ENCODE measurements at regions not wholly inside any gene's neighbourhood (a gene's known extent, or its start where the extent isn't known, plus 50 kb on each side); places are given as distances from the start of the nearest gene placed in this dataset.
"Not testable (repeated sequence)": the region's sequence is repeated elsewhere in the genome, so short reads cannot be mapped to it uniquely, and the experiment has no call there.

- DNase-seq, result no peak
These were observed 419.5 kb downstream of the TMEM121 start for GRCh38 chr14:105945896-105946295.

DNA sequence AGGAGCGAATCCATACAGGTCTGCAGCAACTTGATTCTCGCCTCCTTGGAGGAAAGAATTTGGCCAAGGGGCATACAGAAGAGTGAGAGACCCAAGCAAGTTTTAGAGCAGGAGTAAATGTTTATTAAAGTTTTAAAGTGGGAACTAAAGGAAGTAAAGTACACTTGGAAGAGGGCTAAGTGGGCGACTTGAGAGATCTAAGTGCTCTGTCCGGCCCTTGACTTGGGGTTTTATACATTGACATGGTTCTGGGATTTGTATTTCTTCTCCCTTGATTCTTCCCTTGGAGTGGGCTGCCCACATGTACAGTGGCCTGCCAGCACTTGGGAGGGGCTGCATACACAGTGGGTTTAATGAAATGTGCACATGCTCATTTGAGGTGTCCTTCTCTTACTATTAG lies 421.2 kb downstream of the TMEM121 start:
- no peak for DNase-seq

DNA sequence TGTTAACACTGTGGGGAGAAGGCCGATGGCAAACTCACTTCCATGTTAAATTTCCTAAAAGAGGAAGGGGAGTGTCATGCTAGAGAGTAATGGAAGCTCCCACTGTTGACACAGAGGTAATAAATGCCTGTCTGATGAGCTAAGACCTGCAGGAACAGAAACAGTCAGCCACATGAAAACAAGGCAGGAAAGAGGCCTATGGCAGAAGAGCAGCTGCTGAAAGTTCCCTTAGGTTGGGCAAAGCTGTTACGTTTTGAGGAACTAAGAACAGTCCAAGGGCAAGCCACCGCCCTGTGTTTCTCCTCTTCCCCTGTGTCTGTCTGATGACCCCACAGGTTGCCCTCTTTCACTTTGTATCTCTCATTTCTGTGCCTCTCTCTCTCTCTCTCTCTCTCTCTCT lies 422.6 kb downstream of the TMEM121 start:
- DNase-seq, result not testable (repeated sequence)

GRCh38 chr14:105950364-105950892 lies 424.0 kb downstream of the TMEM121 start:
- not testable (repeated sequence) for DNase-seq

GRCh38 chr14:105951399-105951798 lies 425.0 kb downstream of the TMEM121 start:
- no peak for DNase-seq

DNA sequence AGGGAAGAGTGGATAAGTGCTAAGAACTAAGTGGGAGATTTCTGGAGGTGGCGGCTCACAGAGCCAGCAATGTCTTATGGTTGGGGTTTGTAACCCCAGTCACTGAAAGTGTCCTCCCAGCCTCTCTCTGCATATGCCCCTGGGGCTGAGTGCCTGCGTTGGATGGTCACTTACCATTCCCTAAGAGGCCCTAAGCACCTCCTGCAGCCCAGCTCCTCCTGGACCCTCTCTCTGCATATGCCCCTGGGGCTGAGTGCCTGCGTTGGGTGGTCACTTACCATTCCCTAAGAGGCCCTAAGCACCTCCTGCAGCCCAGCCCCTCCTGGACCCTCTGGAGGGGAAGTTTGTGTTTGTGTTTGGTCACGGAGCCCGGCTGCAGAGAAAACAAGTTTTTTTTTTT lies 425.8 kb downstream of the TMEM121 start:
- no peak for DNase-seq

- DNase-seq, result no peak
These were observed 426.4 kb downstream of the TMEM121 start for GRCh38 chr14:105952826-105953225.

GRCh38 chr14:105961625-105962024 lies 435.2 kb downstream of the TMEM121 start:
- not testable (repeated sequence) for DNase-seq

DNA sequence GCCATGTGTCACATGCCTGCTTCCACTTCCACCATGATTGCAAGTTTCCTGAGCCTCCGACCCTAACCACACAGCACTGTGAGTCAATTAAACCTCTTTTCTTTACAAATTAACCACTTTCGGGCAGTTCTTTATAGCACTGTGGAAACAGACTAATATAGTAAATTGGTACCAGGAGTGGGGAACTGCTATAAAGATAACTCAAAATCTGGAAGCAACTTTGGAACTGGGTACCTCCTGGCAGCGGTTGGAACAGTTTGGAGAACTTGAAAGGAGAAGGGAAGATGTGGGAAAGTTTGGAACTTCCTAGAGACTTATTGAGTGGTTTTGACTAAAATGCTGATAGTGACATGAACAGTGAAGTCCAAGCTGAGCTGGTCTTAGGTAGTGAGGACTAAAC lies 436.1 kb downstream of the TMEM121 start:
- DNase-seq, result no peak

DNA sequence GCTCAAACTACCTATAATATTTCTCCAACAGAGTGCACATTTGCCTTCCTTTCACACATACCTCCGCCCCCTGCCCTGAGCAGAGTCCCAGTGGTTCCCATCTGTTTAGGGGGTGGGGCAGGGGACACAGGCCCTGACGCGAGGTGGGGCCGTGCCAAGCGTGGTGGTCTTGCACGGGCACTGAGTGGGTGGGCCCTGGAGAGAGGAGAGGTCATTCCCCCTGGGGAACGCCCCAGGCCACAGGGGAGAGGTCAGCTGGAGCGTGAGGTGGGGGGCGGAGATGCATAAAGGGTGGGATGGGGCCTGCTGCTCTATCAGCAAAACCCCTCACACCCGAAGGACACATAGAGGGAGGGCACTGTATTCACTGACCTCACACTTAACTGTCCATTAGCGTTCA lies 441.9 kb downstream of the TMEM121 start:
- no peak for DNase-seq

- DNase-seq, result not testable (repeated sequence)
These were observed 442.6 kb downstream of the TMEM121 start for GRCh38 chr14:105969026-105969425.

DNA sequence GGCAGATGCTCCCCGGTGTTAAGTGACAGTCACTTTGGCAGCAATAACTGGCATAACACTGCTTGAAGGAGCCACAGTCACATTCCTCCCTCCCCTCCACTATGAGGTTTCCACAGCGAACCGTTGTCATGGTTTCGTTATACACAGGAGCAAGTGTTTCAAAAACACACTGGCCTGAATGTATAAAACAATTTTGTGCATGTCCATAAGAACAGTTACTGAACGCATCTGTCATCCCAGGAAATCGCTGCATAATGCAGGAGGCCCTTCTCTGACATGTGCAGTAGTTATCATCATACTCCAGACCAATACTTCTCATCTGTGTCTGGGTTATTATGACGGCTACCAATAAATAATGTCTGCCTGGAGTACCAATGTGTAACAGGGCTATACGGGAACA lies 444.4 kb downstream of the TMEM121 start:
- not testable (repeated sequence) for DNase-seq

- no peak for DNase-seq
These were observed 445.5 kb downstream of the TMEM121 start for GRCh38 chr14:105971593-105972500.

GRCh38 chr14:105974902-105975301 lies 448.5 kb downstream of the TMEM121 start:
- DNase-seq, result no peak

DNA sequence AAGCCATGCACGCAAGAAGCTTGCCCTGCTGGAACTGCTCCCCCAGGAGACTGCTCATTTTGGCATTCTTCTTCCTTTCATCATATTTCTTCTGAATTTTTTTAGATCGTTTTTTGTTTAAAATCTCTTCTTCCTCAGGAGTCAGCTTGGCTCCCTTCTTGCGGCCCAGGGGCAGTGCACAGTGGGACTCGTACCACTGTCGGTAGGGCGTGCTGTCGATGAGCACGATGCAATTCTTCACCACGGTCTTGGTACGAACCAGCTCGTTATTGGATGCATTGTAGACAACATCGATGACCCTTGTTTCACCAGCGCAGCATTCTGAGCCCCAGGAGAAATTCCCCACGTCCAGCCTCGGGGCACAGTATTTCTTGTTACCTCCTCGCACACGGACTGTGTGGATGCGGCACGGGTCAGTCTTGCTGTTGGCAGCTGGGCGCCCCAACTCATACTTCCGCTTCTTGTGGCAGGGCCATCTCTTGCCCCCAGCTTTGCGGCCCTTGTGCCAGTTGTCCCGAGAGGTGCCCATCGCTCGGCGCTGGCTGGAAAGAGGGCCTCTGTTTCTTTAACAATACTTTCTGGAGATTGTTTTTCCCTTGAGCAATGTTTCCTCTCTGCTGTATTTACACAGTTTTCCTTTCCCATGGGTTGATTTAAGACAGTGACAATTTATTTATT lies 452.4 kb downstream of the TMEM121 start:
- DNase-seq, result no peak

DNA sequence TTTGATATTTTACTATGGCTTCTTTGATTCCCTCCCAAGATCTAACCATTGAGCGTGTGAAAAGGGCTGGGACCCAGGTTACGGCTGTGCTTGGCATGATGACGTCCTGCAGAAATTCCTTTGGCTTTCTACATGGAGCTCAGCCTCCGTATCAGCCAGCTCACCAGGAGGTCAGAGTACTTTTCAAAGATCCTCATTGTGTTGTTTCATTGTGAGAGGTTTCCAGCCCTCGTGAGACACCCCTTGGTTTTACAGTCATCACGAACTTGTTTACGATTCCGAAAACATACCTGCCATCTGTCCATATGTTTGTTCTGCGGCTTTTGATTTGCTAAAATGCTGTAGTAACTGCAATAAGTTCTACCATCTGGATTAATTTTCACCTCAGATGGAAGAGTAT lies 453.1 kb downstream of the TMEM121 start:
- DNase-seq, result no peak

GRCh38 chr14:105980224-105980623 lies 453.8 kb downstream of the TMEM121 start:
- no peak for DNase-seq

DNA sequence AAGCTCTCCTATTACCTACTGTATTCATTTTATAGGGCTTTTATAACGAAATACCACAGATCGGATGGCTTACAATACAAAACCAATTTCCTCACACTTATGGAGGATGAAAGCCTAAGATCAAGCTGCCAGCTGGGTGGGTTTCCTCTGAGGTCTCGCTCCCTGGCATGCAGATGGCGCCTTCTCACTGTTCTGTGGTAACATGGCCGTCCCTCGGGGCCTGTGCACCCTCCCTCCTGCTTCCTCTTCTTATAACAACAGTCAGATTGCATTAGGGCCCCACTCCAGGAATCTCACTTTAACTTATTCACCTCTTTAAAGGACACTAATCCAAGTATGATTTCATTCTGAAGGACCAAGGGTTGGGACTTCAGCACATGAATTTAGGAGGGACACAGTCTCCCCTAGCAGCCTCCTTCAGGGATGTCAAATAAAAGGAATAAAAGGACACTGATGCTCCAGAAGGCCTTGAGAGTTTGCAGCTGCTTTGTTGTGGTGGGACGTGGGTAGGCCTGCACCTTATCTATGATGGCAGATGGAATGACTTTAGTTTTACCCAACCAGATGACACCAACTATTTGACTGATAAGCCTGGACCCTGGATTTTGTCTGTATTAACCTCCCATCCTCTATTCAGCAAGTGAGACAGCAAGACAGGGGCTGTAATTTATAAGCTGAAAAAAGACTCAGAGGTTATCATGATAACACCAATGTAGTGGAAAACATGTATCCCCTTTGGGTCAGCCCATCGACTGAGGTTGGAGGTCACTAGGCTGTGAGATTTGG lies 455.3 kb downstream of the TMEM121 start:
- not testable (repeated sequence) for DNase-seq

DNA sequence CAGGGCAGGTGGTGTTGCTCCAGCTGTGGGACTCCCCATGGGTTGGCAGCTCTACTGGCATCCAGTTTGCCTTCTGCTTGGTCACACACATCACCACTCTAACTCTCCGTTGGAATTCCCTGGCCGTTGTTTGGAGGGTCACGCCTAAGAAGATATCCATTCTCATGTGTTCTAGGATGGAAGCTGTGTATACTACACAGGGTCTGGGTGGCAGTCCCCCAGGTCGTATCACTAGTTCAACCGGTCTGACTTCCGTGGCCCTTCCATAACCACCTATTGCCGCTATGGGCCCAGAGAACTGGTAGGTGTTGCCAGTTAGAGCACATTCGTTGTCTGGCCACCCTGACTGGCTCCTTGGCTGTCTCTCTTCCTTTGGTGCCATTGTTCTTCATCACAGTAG lies 456.3 kb downstream of the TMEM121 start:
- DNase-seq, result no peak

GRCh38 chr14:105986894-105987284 lies 460.5 kb downstream of the TMEM121 start:
- no peak for DNase-seq

- no peak for DNase-seq
These were observed 461.2 kb downstream of the TMEM121 start for GRCh38 chr14:105987563-105987962.

DNA sequence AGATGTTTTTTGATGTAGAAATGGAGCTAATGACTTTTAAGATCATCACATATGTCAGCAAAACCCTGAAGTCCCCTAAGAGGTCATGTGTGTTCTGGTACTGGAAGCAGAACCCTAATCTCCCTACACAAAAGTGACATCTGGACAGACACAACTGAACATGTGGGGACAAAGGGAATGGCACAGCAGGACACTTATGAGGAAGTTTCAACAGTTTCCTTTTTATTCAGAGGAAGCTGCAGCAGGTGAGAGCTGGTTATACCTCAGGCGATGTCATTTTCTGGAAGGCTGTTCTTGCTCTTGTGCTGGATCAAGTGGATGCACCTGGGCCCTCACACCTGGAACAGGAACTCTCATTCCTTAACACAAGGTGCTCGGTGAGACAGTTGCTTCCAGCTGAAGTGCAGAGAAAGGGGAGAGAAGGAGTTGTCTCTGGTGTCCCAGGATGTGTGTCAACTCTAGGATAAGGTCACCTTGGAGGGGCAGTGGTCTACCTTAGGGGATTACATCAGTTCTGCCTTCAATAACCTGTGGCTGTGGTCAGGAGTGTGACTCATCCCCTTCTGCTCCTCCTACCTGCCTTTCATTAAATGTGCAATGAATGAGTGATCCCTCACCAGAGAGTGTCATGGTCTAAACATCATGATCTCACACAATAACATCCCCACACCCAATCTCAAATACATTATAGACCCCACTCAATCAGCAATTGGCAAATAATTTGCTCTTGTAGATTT lies 463.4 kb downstream of the TMEM121 start:
- no peak for DNase-seq
